GM19025 (cell line): ENCODE measurements at regions not wholly inside any gene's neighbourhood (a gene's known extent, or its start where the extent isn't known, plus 50 kb on each side); places are given as distances from the start of the nearest gene placed in this dataset.

Experiments
- ATAC-seq: cut with Tn5 transposase; IDR thresholded peaks from one replicate; pipeline ENCODE4 v1.9.1; 2021; ENCODE audit warnings: mild to moderate bottlenecking, low read depth, moderate library complexity; ENCODE audit not compliant: unreplicated experiment

DNA sequence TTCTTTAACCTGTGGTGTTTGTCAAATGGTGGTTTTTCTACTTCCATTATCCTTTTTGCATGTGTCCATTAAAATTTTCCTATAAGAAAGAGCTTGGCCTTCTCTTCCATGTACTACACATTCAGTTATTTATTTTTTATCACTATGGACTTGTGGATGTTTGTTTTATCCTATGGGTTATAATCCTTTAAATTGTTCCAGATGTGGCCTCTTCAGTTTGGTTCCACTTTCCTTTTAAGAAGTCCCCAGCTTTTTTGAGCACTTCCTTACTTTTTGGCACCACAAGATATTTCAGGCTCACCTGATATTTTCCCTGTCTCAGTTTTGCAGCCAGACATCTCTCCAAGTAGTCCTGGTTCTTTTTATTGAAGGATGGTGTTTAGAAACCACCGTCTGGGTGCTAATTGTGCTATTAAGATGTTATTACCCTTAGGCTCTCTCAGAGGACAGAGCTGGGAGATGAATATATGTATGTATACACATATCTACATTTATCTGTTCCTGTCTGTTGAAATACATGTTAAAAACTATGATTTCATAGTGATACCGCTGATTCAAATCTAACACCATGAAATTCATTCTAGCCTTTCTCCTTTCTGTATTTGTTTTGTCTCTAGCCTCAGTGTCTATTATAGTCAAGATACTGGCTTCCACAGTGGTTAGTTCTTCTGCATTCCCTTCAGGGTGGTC lies 408.5 kb upstream of the RGS6 start:
- peak; percentile 74 for ATAC-seq

DNA sequence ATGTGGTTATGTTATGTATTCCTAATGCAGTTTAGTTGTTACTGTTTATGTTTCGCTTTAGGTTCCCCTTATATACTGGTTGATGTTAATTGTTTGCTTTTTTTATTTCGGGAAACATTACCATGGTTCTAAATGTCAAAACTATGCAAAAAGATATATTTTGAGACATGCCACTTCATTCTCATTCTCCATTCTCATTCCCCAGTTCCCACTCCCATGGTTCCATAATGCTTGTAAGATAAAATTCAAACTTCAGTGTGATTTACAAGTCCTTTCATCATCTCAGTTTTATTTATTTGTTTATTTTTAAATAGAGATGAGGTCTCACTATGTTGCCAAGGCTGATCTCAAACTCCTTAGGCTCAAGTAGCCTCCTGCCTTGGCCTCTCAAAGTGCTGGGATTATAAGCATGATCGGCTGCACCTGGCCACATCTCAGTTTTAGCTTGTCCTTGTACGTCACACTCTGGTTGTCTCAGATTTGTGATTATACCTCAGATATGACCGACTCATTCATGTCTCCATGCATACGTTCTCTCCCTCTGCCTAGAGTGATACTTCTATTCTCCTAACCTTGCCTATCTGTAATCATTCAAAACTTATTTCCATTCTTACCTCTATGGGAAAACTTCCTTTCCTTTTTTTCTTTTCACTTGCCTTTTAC lies 407.8 kb upstream of the RGS6 start:
- ATAC-seq: no peak

DNA sequence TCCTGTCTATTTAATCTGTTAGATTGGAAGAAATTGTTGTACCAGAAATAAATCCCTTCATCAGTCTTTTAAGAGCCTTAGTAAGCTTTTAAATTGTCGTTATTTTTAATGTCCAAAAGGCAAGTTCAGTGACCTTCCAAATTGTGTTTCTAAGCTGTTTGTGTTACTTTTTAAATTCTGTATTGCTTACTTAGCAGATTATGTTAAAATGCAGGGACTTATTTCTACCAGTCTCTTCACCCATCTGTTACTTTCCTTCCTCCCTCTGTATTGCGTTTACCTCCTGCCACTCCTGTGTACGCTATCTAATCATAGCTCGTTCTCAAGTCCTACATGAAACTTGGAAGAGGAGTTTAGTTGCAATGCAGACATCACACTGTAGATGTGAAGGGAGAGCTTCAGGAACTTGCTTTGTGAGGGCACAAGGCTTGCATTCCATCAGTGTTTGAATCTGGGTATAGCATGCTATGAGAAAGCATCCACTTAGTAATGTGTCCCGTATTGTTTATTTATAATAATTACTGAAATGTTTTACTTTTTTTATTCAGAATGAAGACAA lies 406.5 kb upstream of the RGS6 start:
- no peak for ATAC-seq

DNA sequence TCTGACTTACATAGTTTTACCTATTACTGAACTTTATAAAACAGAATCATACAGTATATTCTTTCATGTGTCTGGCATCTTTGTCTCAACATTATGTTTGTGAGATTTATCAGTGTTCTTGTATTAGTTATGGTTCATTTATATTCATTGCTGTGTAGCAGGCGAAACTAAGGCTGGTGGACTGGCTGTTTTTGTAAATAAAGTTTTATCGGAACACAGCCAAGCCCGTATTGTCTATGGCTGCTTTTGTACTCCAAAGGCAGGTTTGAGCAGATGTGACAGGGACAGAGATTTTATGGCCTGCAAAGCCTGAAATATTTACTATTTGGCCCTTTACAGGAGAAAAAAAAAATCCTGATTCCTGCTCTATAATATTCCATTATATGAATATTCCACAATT lies 405.8 kb upstream of the RGS6 start:
- no peak for ATAC-seq

DNA sequence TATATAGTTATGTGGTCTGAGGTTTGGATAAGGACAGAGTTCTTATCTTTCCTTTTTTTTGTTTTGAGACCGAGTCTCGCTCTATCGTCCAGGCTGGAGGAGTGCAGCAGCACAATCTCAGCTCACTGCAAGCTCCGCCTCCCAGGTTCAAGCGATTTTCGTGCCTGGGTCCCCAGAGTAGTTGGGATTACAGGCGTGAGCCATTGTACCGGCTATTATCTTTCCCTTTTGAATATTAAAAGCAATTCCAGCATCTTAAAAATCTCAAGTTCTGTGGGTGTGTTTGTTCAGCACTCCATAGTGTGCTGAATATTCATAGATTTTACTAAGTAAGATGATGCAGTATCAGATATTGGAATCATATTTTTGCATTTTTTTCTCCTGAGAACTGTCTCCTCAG lies 404.4 kb upstream of the RGS6 start:
- no peak for ATAC-seq

DNA sequence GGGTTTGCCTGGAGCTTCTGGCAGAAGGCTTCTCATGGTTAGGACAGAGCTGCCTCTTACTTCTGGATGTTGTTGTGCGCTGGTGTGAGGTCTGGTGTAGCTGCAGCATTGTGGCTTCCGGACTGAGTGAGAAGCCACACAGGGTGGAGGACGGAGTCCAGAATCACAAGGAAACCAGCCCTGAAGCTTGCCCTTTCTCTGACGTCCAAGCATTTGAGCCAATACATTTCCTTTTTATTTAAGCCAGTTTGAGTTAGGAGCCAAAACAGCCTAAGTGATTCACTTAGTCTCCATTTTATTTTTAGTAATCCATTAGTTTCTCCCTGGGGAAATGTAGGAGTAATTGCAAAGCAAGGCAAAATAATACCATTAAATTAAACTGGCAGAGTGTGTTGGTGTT lies 402.4 kb upstream of the RGS6 start:
- no peak for ATAC-seq

DNA sequence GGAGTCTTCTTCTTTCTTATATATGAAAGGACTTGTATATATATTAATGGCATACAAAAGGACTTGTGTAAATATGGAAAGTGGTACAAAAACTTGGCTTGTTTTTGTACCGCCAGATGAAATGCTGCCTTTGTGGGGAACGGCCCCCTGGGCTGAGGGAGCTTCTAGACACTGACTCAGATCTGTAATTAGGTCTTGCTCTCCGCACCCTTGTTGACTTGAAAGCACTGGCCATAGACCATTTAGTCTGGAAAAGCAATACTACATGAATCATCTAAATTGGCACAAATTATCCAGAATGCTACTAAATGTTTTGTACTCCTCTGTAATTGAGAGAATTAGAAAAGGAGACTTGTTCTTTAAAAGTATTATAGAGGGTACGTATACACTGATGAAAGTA lies 399.9 kb upstream of the RGS6 start:
- ATAC-seq: no peak

DNA sequence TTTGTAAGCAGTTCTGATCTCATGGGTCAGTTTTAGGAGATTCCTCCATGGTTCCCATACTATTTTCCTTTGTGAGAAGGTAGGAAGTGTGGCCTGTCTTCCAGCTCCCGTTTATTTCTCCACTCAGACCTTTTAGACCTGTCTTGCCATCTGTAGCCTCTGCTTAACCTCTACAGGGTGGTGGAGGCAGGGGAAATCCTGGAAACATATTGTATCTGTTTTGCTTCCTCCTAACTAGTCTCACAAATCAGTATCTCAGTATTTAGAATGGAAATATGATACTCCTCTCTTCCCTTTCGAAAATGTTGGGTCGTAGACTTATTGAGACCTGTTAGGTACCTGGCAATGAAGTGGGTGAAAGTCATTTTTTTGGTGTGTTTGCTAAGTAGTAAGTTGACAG lies 399.4 kb upstream of the RGS6 start:
- no peak for ATAC-seq

DNA sequence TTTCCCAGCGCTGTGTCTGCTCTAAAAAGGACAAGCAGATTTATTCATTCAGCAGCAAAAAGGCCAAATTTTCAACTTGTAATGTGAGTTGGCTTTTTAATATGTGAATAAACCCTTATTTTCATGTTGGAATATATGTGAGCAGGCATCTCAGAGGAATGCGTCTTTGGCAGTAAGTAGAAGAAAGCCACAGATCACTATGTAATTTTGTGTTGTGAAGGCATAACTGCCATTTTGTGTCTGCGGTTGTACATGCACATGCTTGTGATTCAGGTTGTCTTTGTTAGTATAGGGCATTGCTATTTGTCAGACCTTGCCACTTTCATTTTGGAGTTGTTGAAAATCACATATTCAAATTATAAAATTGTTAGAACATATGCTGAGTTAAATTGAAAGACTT lies 398.8 kb upstream of the RGS6 start:
- ATAC-seq: no peak

DNA sequence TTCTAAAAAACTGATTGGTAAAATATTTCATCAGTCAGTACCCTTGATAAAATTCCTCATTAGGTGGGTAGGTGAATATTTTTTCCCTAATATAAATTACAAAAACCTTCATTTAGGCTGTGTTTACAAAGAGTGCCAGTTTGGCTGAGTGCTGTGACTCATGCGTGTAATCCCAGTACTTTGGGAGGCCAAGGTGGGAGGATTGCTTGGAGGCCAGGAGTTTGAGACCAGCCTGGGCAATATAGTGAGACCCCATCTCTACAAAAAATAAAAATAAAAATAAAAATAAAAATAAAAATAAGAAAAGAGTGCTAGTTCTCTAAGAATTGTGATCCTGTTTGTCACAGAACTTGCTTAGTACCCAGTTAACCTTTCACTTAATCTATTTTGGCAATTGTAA lies 398.4 kb upstream of the RGS6 start:
- no peak for ATAC-seq

DNA sequence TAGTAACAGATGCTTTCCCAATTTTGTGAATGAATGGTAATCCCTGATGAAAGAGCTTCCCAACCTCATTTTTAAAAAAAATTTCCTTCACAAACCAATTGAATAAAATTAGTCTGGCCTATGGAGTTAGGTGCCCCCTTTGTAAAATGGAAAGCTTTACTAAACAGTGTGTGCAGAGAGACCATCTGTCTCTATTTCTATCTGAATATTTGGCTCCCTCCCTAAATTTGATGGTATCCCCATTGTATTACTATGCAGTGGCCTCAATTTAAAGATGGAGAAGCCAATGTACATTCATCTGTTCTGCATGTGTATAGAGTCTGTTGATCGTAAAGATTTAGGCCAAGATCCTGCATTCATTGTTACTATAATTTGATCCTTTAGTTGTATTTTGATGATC lies 397.7 kb upstream of the RGS6 start:
- no peak for ATAC-seq

DNA sequence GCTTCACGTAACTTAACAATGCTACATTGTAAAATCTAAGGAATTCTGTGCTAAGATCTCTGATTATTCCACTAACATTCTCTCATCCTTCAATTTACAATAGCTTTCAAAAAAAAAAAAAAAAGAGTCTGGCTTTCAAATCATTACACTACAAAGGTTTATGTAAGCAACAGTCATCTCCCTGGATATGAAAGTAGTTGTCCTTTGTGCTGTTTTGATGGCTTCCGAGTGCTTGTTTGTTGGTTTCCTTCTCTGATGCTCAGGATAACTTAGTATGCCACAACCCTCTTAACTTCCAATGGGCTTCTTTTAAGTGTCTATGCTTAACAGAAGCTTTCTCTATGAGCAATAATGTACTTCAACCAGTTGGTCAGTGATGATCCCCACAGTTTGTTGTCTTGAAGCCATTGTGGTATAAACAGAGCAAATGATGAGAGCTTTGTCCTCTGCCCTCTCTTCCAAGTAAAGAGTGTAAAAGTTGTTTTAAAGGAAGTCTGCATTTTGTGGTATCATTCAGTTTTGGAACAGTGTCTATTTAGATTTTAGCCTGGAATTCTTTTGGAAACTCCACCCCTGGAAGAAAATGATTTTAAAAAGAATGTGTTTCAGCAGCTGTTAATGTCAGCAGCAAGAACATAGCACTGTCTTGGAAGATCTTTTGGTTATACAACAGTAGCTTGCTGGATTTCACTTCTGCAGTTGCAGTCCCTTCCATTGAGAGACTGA lies 396.1 kb upstream of the RGS6 start:
- no peak for ATAC-seq

DNA sequence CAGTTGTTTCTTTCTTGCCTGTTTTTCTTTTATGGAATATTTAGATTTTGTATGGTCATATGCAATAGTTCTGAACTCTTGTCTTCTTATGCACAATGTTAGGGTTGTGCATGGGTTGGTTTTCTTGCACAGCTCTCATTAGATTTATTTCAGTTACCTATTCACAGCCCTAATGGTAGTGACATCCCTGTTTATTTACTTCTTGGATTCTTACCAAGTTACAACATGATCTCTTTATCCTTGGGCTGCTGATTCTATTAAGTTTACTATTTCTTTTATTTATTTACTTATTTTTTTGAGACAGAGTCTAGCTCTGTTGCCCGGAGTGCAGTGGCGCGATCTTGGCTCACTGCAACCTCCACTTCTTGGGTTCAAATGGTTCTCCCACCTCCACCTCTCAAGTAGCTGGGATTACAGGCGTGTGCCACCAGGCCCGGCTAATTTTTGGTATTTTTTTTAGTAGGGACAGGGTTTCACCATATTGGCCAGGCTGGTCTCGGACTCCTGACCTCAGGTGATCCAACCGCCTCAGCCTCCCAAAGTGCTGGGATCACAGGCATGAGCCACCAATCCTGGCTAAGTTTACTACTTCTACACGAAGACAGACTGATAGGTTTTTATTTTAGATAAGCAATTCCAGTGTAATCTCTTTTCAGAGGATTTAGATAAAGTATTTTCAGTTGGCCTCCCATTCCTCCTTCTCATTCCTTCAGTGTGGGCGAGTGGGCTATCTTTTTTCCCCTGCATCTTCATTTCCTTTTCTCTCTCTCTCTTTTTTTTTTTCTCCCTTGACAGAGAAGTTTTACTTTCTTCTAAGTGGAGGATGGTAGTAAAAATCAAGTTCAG lies 395.1 kb upstream of the RGS6 start:
- no peak for ATAC-seq

DNA sequence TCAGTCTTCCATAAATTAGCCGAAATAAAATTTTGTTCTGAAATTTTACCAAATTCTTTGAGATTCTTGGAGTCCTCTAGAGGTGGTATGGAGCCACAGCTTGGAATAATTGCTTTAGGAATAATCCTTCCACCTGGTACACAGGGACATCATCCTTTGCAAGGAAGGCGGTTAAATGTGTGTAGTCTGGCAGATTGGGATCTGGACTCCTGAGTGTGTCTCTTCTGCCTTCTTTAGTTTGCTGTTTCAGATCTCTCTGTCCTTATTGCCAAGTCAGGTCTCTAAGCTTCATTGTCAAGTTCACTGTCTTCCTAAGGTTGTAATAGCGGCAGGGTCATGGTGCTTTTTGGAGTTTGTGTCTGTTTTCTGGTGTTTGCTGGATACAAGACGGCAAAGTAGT lies 393.9 kb upstream of the RGS6 start:
- no peak for ATAC-seq

DNA sequence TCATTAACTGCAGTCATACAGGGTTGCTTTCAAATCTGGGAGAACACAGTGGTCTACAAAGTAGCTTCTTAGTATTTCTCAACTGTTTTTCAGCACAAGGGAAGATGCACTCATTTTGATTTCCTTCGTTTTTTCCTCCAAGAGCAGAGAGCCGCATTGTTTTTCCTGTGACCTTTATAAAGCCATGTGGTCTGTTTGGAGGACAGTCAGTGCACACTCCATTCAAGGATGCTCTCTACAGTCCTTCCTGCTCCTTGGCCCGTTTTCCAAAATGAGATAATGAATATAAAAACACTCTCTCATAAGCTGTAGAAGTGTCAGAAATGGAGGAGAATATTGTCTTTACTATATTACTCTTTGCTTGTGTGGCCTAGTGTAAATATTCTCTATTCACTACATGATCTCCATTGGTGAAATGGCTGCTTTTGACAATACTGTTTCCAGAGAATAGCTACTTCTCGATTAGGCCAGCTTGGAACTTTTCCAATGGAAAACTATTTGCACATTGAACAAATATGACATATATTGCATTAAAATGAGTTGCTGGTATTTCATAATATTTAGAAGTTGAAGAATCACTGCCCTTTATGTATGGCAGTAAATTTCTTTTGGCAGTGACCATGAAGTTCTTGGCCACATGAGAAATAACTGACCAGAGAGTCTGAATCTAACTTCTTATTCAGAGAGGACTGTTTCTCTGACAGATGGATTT lies 393.1 kb upstream of the RGS6 start:
- ATAC-seq: no peak

DNA sequence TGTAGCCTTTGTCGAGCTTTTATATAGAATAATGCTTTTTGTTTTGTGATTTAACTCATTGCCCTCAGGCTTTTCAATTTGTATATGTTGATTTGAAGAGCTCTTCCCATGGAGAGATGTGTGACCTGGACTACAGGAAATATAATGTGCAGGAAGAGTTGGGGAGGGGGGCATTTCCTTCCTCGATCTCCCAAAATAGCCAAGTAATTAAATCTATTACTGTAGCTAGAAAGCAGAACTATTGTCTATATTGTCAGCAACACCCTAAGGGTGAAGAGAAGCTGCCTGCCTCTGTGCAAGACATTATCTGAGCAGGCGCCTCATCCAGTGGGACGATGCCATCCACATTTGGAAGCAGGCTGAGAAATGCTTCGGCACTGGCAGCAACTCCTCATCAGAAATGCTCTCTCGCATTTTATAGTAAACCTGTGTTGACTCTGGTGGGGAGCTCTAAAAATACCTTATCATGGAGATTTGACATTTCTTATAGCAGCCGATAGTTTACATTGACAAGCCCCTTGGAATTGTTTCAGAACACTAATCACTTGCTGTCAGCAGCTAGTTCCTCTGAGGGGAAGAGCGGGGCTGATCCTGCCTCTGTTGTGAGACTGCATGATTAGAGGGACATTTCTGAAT lies 392.5 kb upstream of the RGS6 start:
- no peak for ATAC-seq

DNA sequence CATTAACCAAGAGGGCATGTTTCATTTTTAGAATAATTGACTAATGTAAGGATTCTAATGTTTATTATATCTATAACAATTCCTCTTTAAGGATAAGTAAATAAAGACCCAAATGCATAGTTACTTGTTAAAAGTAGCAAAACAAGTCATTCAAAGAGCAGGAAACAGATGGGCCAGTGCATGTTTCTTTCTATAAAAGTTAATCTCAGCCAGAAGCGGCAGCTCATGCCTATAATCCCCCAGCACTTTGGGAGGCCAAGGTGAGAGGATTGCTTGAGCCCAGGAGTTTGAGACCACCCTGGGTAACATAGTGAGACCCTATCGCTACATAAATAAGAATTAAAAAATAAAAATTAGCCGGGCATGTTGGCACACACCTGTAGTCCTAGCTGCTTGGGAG lies 391.0 kb upstream of the RGS6 start:
- ATAC-seq: no peak

DNA sequence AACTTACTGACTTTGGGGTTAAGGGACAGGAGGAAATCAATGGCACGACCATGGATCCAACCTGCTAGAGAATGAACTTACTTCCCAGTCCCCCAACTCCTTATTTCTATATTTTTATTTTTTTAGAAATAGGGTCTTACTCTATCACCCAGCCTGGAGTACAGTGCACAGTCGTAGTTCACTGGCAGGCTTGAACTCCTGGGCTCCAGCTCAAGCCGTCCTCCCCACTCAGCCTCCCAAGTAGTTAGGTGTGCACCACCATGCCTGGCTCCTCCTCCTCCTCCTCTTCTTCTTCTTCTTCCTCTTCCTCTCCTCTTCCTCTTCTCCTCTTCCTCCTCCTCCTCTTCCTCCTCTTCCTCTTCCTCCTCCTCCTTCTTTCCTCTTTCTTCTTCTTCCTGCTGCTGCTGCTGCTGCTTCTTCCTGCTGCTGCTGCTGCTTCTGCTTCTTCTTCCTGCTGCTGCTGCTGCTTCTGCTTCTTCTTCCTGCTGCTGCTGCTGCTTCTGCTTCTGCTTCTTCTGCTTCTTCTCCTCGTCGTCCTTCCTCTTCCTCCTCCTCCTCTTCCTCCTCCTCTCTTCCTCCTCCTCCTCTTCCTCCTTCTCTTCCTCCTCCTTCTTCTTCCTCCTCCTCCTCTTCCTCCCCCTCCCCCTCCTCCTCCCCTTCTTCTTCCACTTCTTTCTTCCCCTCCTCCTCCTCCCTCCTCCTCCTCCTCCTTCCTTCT lies 390.1 kb upstream of the RGS6 start:
- no peak for ATAC-seq

DNA sequence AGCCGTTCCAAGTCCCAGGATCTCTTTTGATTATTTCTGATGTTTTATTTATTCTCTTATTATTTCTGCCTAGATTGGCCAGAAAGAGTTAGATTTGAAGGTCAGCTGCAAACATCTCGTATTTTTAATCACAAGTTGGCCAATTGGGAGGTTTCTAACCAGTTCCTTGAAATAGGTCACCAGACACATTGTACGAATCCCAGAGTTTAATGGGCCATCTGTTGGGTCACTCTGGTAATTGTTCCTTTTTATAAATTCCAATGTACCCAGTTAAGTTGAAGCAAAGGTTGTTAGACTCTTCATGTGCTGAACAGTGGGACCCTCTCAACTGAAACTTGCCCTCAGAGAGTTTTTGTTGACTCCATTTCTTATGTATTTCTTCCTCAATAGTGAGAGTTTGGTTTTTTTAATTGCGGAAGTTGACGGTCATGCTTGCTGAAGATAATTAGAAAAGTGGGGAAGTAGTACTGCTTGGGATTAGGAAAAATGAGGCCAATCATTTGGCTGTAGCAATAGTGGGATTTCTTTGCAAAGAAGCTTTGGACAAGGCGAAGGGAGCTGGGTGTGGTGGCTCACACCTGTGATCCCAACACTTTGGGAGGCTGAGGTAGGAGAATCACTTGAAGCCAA lies 382.7 kb upstream of the RGS6 start:
- ATAC-seq: no peak
